ENCODE measurements at regions not wholly inside any gene's neighbourhood (a gene's known extent, or its start where the extent isn't known, plus 50 kb on each side); places are given as distances from the start of the nearest gene placed in this dataset.

GRCh38 chr12:75698052-75698451 is 186.6 kb upstream of the KRR1 start:
- Mint-ChIP-seq H3K4me1 (peaks cover 16% of the 10 kb centered on the region), H3K27ac (no peak overlapping the region), H3K9me3 (no peaks in the 10 kb centered on the region), H3K4me3 (no peak overlapping the region), H3K36me3 (no peaks in the 10 kb centered on the region), H3K27me3 (ENCODE audit: insufficient read depth, low read depth) (no peaks in the 10 kb centered on the region)
- H2AFZ ChIP-seq (replicated peaks): no peak overlapping the region
- H3K36me3 ChIP-seq: no peaks in the 10 kb centered on the region
- no peak overlapping the region for H3K27ac ChIP-seq
- H3F3A ChIP-seq (ENCODE audit: low read depth): no peaks in the 10 kb centered on the region
- no peaks in the 10 kb centered on the region for H3K27me3 ChIP-seq
- TF ChIP-seq EZH2phosphoT487 (IDR thresholded peaks at IDR 0.05) (no peak), EZH2 (IDR thresholded peaks at IDR 0.05) (no peak), CTCF (IDR thresholded peaks at IDR 0.05) (no peak)
- no peaks in the 10 kb centered on the region for H3K79me2 ChIP-seq (ENCODE audit: low read depth)
- DNase-seq (ENCODE audit: low spot score): no peak
- H3K4me2 ChIP-seq: no peak overlapping the region
- H3K4me1 ChIP-seq: no peaks in the 10 kb centered on the region
- H3K9me3 ChIP-seq (ENCODE audit: low read depth): no peaks in the 10 kb centered on the region
- no peak overlapping the region for H3K4me3 ChIP-seq
- no peak overlapping the region for H3K9ac ChIP-seq
- no peaks in the 10 kb centered on the region for H4K20me1 ChIP-seq (ENCODE audit: low read depth)

GRCh38 chr12:75695926-75696325 is 184.5 kb upstream of the KRR1 start:
- H3K27me3 ChIP-seq: no peaks in the 10 kb centered on the region
- H3K9me3 Mint-ChIP-seq: peaks cover 2% of the 10 kb centered on the region
- H3K27ac ChIP-seq: no peak overlapping the region
- no peak overlapping the region for H3K4me2 ChIP-seq
- no peak overlapping the region for H2AFZ ChIP-seq (replicated peaks)
- no peaks in the 10 kb centered on the region for H3K9me3 ChIP-seq (ENCODE audit: low read depth)
- H3K27me3 Mint-ChIP-seq (ENCODE audit: insufficient read depth, low read depth): no peaks in the 10 kb centered on the region
- H3K4me1 ChIP-seq: no peaks in the 10 kb centered on the region
- H3K27ac Mint-ChIP-seq: no peak overlapping the region
- H4K20me1 ChIP-seq (ENCODE audit: low read depth): no peaks in the 10 kb centered on the region
- DNase-seq (ENCODE audit: low spot score): no peak
- peaks cover 16% of the 10 kb centered on the region for H3K4me1 Mint-ChIP-seq
- no peak overlapping the region for H3K9ac ChIP-seq
- no peak overlapping the region for H3K4me3 ChIP-seq
- no peaks in the 10 kb centered on the region for H3K36me3 ChIP-seq
- no peak for TF ChIP-seq CTCF (IDR thresholded peaks at IDR 0.05)
- no peak for TF ChIP-seq EZH2 (IDR thresholded peaks at IDR 0.05)
- no peak for TF ChIP-seq EZH2phosphoT487 (IDR thresholded peaks at IDR 0.05)
- H3K36me3 Mint-ChIP-seq: no peaks in the 10 kb centered on the region
- no peaks in the 10 kb centered on the region for H3F3A ChIP-seq (ENCODE audit: low read depth)
- no peaks in the 10 kb centered on the region for H3K79me2 ChIP-seq (ENCODE audit: low read depth)
- H3K4me3 Mint-ChIP-seq: no peak overlapping the region

GRCh38 chr12:75694534-75695268 is 183.3 kb upstream of the KRR1 start:
- H3K27ac ChIP-seq: no peak overlapping the region
- no peaks in the 10 kb centered on the region for H3K4me1 ChIP-seq
- no peaks in the 10 kb centered on the region for H3K27me3 ChIP-seq
- H3K79me2 ChIP-seq (ENCODE audit: low read depth): no peaks in the 10 kb centered on the region
- H3F3A ChIP-seq (ENCODE audit: low read depth): no peaks in the 10 kb centered on the region
- no peak overlapping the region for H3K4me3 Mint-ChIP-seq
- peaks cover 2% of the 10 kb centered on the region for H3K9me3 Mint-ChIP-seq
- no peak for DNase-seq (ENCODE audit: low spot score)
- H3K4me1 Mint-ChIP-seq: peaks cover 16% of the 10 kb centered on the region
- no peaks in the 10 kb centered on the region for H3K9me3 ChIP-seq (ENCODE audit: low read depth)
- H3K36me3 ChIP-seq: no peaks in the 10 kb centered on the region
- H3K27me3 Mint-ChIP-seq (ENCODE audit: insufficient read depth, low read depth): peaks cover 2% of the 10 kb centered on the region
- H4K20me1 ChIP-seq (ENCODE audit: low read depth): no peaks in the 10 kb centered on the region
- no peaks in the 10 kb centered on the region for H3K36me3 Mint-ChIP-seq
- H3K9ac ChIP-seq: no peak overlapping the region
- H3K27ac Mint-ChIP-seq: no peak overlapping the region
- H2AFZ ChIP-seq (replicated peaks): no peak overlapping the region
- no peak overlapping the region for H3K4me2 ChIP-seq
- H3K4me3 ChIP-seq: no peak overlapping the region
- TF ChIP-seq EZH2 (IDR thresholded peaks at IDR 0.05): no peak
- TF ChIP-seq EZH2phosphoT487 (IDR thresholded peaks at IDR 0.05): no peak
- TF ChIP-seq CTCF (IDR thresholded peaks at IDR 0.05): no peak
